Astrocyte of the cerebellum (primary cell): ENCODE measurements at regions not wholly inside any gene's neighbourhood (a gene's known extent, or its start where the extent isn't known, plus 50 kb on each side); places are given as distances from the start of the nearest gene placed in this dataset.

Source experiments
- DNase-seq: peaks from one replicate; pipeline ENCODE4 v3.0.0-alpha.2; 2011; ENCODE audit warnings: low read depth
- H3K4me3 ChIP-seq: 2 replicates; pipeline ENCODE4 v1.5.1; 2011; ENCODE audit warnings: mild to moderate bottlenecking, low read depth, low read length, moderate library complexity
- CTCF ChIP-seq: IDR thresholded peaks from 2 replicates; pipeline ENCODE4 v1.5.1; 2012; ENCODE audit warnings: low read length, low read depth, moderate library complexity, mild to moderate bottlenecking; ENCODE audit errors: missing control alignments
- in situ Hi-C: cut with HindIII; loops from 2 replicates; pipeline ENCODE4 v1.10.0; 2017; ENCODE audit warnings: low sequenced_read_pairs

- in situ Hi-C loops: no loop called here
- H3K4me3 ChIP-seq: no peak overlapping the region
- DNase-seq: no peak
- TF ChIP-seq CTCF: no peak
Observed at GRCh38 chr20:50313522-50313820, 122.8 kb downstream of the CEBPB start.

- in situ Hi-C loops: no loop called here
- no peak overlapping the region for H3K4me3 ChIP-seq
- DNase-seq: no peak
- no peak for TF ChIP-seq CTCF
Observed at GRCh38 chr20:50313827-50314677, 123.4 kb downstream of the CEBPB start.

- in situ Hi-C loops: no loop called here
- no peak overlapping the region for H3K4me3 ChIP-seq
- no peak for TF ChIP-seq CTCF
- no peak for DNase-seq
Observed at GRCh38 chr20:50314678-50315335, 124.2 kb downstream of the CEBPB start.

GRCh38 chr20:50315586-50316551 lies 125.2 kb downstream of the CEBPB start:
- DNase-seq: no peak
- in situ Hi-C loops: no loop called here
- no peak overlapping the region for H3K4me3 ChIP-seq
- no peak for TF ChIP-seq CTCF

GRCh38 chr20:50317116-50317515 lies 126.5 kb downstream of the CEBPB start:
- in situ Hi-C loops: no loop called here

More at GRCh38 chr20:50317116-50317515, 126.5 kb downstream of the CEBPB start:
- TF ChIP-seq CTCF: no peak
- H3K4me3 ChIP-seq: no peak overlapping the region
- DNase-seq: no peak
